ENCODE measurements at regions not wholly inside any gene's neighbourhood (a gene's known extent, or its start where the extent isn't known, plus 50 kb on each side); places are given as distances from the start of the nearest gene placed in this dataset.
A peak's percentile ranks its signal among the peaks of the same experiment; 100 is the strongest.

DNA sequence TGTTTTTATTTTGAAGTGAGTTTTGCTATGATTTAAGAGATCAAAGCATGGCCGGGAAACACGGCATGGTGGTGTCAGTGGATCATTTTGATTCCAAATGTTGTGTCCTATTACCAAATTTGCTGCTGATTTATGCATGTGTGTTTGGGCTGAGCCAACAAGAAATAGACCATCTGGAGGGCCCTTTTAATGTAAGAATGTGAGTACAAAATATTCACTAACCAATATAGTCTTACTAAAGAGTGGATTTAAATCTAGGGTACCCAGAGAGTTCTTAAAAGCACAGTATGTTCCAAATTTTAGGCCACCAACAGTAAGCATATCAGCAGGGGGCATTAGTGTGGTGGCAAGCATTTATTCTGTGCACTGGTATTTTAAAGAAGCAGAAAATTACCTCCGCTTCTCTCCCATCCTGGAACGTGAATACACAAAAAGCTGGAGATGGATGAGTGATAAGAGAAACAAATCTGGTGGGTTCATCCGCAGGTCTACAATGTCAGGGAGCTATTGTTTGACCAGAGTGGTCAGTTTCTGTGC lies 444.4 kb upstream of the IGFBP7 start:
- H3K27ac Mint-ChIP-seq: peak overlapping the region in 1 of 3 experiments; percentile 2
- H3K9me3 Mint-ChIP-seq: peaks cover 11% of the 10 kb centered on the region
- no peaks in the 10 kb centered on the region for H3K36me3 Mint-ChIP-seq (ENCODE audit: low read depth)
- H3K27me3 Mint-ChIP-seq (ENCODE audit: low read depth): no peaks in the 10 kb centered on the region
- TF ChIP-seq, protein P1, sequence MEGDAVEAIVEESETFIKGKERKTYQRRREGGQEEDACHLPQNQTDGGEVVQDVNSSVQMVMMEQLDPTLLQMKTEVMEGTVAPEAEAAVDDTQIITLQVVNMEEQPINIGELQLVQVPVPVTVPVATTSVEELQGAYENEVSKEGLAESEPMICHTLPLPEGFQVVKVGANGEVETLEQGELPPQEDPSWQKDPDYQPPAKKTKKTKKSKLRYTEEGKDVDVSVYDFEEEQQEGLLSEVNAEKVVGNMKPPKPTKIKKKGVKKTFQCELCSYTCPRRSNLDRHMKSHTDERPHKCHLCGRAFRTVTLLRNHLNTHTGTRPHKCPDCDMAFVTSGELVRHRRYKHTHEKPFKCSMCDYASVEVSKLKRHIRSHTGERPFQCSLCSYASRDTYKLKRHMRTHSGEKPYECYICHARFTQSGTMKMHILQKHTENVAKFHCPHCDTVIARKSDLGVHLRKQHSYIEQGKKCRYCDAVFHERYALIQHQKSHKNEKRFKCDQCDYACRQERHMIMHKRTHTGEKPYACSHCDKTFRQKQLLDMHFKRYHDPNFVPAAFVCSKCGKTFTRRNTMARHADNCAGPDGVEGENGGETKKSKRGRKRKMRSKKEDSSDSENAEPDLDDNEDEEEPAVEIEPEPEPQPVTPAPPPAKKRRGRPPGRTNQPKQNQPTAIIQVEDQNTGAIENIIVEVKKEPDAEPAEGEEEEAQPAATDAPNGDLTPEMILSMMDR (IDR thresholded peaks at IDR 0.05; ENCODE audit: unreplicated experiment in 3 of 3): peak in 2 of 3 experiments; percentile 17 to 35
- peaks cover 12% of the 10 kb centered on the region for H3K4me1 Mint-ChIP-seq
- no peak overlapping the region for H3K4me3 Mint-ChIP-seq

DNA sequence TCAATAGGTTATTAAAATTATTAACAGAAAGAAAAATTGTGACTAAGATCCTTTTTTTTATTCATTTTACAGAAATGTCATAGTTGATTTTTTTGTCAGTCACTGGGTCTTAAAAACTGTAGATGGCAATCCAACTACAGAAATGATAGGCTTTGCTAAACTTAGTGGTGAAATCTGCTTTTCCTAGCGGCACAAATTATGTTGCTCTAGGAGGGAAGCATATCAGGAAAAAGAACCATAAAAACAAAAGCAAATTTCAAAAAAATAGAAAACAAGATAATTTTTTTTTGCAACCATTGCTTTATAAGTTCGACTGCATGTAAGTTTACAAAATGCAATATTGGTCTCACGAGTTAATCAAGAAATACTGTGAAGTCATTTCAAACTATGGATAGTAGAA lies 443.5 kb upstream of the IGFBP7 start:
- H3K36me3 Mint-ChIP-seq (ENCODE audit: low read depth): no peaks in the 10 kb centered on the region
- no peak overlapping the region for H3K4me3 Mint-ChIP-seq
- H3K9me3 Mint-ChIP-seq: peaks cover 10% of the 10 kb centered on the region
- H3K4me1 Mint-ChIP-seq: peaks cover 12% of the 10 kb centered on the region
- TF ChIP-seq, protein P1 (IDR thresholded peaks at IDR 0.05; ENCODE audit: unreplicated experiment in 3 of 3): peak; percentile 31 to 45 (median 33)
- H3K27me3 Mint-ChIP-seq (ENCODE audit: low read depth): no peaks in the 10 kb centered on the region
- H3K27ac Mint-ChIP-seq: peak overlapping the region in 1 of 3 experiments; percentile 35

DNA sequence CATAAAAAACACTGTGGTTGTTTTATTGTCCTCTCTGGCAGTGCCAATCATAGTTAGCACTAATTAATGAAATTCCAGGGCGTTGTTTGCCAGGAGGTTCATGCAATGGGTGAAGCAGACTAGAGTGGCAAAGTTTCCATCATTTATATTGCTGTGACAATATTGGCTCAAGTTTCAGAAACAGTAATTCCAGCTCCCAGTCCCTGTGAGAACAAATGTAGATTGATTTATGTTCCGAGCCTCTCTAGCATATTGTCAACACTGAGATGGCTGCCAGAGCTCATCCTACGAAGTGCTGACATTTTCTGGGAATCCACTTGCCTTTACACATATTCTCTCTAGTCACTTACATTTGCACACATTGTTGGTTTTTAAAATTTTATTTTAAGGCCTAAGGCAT lies 440.0 kb upstream of the IGFBP7 start:
- Mint-ChIP-seq H3K4me3 (no peak overlapping the region), H3K4me1 (peaks cover 12% of the 10 kb centered on the region), H3K9me3 (peaks cover 5% of the 10 kb centered on the region), H3K27ac (peak overlapping the region in 1 of 3 experiments; percentile 40), H3K36me3 (ENCODE audit: low read depth) (no peaks in the 10 kb centered on the region), H3K27me3 (ENCODE audit: low read depth) (no peaks in the 10 kb centered on the region)
- TF ChIP-seq, protein P1 (IDR thresholded peaks at IDR 0.05; ENCODE audit: unreplicated experiment in 3 of 3): no peak

DNA sequence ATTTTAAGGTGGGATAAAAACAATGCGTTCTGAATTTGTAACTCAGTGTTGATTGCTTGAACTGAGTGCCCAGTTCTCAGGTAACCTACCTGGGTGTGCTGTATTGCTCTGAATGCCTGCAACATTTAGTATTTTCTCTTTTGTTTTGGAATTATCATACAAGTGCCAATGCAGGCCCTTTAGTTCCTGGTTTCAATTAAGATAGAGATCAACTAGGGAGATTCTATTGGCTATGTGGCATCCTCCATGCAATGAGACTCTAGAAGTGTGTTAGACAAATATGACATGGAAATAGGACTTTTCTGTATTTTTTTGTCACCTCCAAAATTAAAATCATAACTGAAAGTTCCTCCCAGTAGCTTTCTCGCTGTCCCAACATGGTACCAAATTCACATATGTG lies 438.7 kb upstream of the IGFBP7 start:
- H3K4me1 Mint-ChIP-seq: peaks cover under 1% of the 10 kb centered on the region
- no peaks in the 10 kb centered on the region for H3K27me3 Mint-ChIP-seq (ENCODE audit: low read depth)
- no peak overlapping the region for H3K27ac Mint-ChIP-seq
- TF ChIP-seq, protein P1 (IDR thresholded peaks at IDR 0.05; ENCODE audit: unreplicated experiment in 3 of 3): no peak
- no peaks in the 10 kb centered on the region for H3K36me3 Mint-ChIP-seq (ENCODE audit: low read depth)
- no peak overlapping the region for H3K4me3 Mint-ChIP-seq
- no peaks in the 10 kb centered on the region for H3K9me3 Mint-ChIP-seq

DNA sequence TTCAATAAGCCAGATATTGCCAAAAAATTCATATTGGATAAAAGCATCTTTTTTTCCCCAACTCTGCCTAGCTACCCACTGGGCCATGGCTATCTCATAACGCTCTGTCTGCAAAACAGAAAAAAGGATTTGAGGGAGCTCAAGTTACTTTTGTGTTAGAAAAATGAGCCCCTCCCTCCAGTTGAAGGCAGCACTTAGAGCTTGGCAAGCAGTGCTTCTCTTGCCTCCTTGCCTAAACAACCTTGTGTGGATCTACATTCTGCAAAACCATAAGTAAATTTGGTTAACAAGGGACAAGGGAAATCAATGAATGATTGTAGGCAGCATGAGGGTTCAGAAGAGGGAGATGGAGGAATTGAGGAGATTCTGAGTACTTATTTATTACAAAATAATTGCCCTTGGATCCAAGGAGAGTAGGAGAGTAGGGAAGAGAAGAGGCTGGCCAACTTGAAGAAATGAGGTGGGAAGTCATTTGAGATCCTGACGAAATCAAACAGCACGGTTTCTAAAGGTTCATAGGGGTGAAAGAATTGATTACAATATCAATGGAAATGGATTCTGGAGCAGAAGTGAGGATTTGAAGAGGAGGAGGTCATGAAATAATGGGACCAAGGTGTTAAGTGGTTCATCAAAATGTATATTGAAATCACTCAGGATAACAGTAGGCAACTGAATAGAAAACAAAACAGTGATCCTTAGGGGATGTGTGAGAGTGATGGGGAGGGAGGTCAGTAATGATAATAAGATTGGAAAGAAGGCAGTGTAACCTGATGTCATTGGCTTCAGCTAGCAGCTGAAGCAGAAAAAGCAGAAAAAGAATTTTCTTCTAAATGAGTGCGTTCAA lies 434.8 kb upstream of the IGFBP7 start:
- Mint-ChIP-seq H3K4me3 (no peak overlapping the region), H3K27ac (no peak overlapping the region), H3K4me1 (no peaks in the 10 kb centered on the region), H3K9me3 (no peaks in the 10 kb centered on the region), H3K27me3 (ENCODE audit: low read depth) (no peaks in the 10 kb centered on the region), H3K36me3 (ENCODE audit: low read depth) (no peaks in the 10 kb centered on the region)
- TF ChIP-seq, protein P1 (IDR thresholded peaks at IDR 0.05; ENCODE audit: unreplicated experiment in 3 of 3): no peak
